HG03439 (cell line): ENCODE measurements at regions not wholly inside any gene's neighbourhood (a gene's known extent, or its start where the extent isn't known, plus 50 kb on each side); places are given as distances from the start of the nearest gene placed in this dataset.
"Not testable (repeated sequence)": the region's sequence is repeated elsewhere in the genome, so short reads cannot be mapped to it uniquely, and the experiment has no call there.

Experiments used
- ATAC-seq: cut with Tn5 transposase; IDR thresholded peaks from one replicate; pipeline ENCODE4 v1.9.1; 2021; ENCODE audit warnings: mild to moderate bottlenecking, moderate library complexity; ENCODE audit not compliant: unreplicated experiment

- no peak for ATAC-seq
Observed at GRCh38 chrX:131595120-131595519, 51.2 kb downstream of the OR13H1 start.

- ATAC-seq = no peak
Observed at GRCh38 chrX:131607792-131608369, 64.0 kb downstream of the OR13H1 start.

GRCh38 chrX:131609480-131609879 lies 65.6 kb downstream of the OR13H1 start:
- ATAC-seq = no peak

GRCh38 chrX:131613260-131613659 lies 69.4 kb downstream of the OR13H1 start:
- ATAC-seq = no peak

- ATAC-seq = no peak
Observed at GRCh38 chrX:131614241-131614640, 70.4 kb downstream of the OR13H1 start.

GRCh38 chrX:131617182-131617581 lies 73.3 kb downstream of the OR13H1 start:
- ATAC-seq = no peak

GRCh38 chrX:131621650-131622049 lies 77.8 kb downstream of the OR13H1 start:
- no peak for ATAC-seq

- ATAC-seq = no peak
Observed at GRCh38 chrX:131626681-131627296, 82.9 kb downstream of the OR13H1 start.

GRCh38 chrX:131630534-131630933 lies 86.7 kb downstream of the OR13H1 start:
- no peak for ATAC-seq

- no peak for ATAC-seq
Observed at GRCh38 chrX:131633285-131633917, 89.5 kb downstream of the OR13H1 start.

- ATAC-seq = no peak
Observed at GRCh38 chrX:131634900-131635299, 91.0 kb downstream of the OR13H1 start.

- no peak for ATAC-seq
Observed at GRCh38 chrX:131646106-131646505, 102.2 kb downstream of the OR13H1 start.

GRCh38 chrX:131649741-131650140 lies 105.9 kb downstream of the OR13H1 start:
- ATAC-seq = no peak

GRCh38 chrX:131650637-131651410 lies 107.0 kb downstream of the OR13H1 start:
- no peak for ATAC-seq

GRCh38 chrX:131663726-131664125 lies 119.9 kb downstream of the OR13H1 start:
- ATAC-seq = not testable (repeated sequence)

- ATAC-seq = no peak
Observed at GRCh38 chrX:131671735-131672134, 127.9 kb downstream of the OR13H1 start.

GRCh38 chrX:131675596-131676194 lies 131.8 kb downstream of the OR13H1 start:
- ATAC-seq = no peak

GRCh38 chrX:131677655-131678628 lies 134.1 kb downstream of the OR13H1 start:
- peak; percentile 71 for ATAC-seq

- not testable (repeated sequence) for ATAC-seq
Observed at GRCh38 chrX:131682735-131683134, 138.9 kb downstream of the OR13H1 start.

GRCh38 chrX:131693359-131693758 lies 149.5 kb downstream of the OR13H1 start:
- ATAC-seq = no peak
